GM12878 (cell line): ENCODE measurements at regions not wholly inside any gene's neighbourhood (a gene's known extent, or its start where the extent isn't known, plus 50 kb on each side); places are given as distances from the start of the nearest gene placed in this dataset.

Experiments used
- ATAC-seq: fragments of 200-7000 bp; cut with Tn5 transposase; 3 replicates; pipeline ENCODE4 v1.9.1; 2020; ENCODE audit warnings: mild to moderate bottlenecking, moderate library complexity
- BruUV-seq: library from RNA; stranded (reverse); fragments of 400-500 nt; replicated peaks from 2 replicates; lab custom pipeline; 2021; lab: Mats Ljungman, UMichigan
- CTCF ChIA-PET: fragments of 300-600 bp; sonication (Branson Sonifier 250); formaldehyde crosslinking; extraction: SDS; loops from one replicate; lab custom pipeline; 2021; ENCODE audit warnings: inconsistent platforms; lab: Yijun Ruan, JAX
- POLR2A ChIA-PET: fragments of 350-600 bp; formaldehyde crosslinking; extraction: SDS; loops from one replicate; lab custom pipeline; 2021; ENCODE audit warnings: inconsistent platforms; lab: Charles Lee
- RAD21 ChIA-PET: fragments of 300-600 bp; sonication (Branson Sonifier 250); formaldehyde crosslinking; loops from one replicate; lab custom pipeline; 2023; ENCODE audit warnings: antibody characterized with exemption; ENCODE audit not compliant: unreplicated experiment; lab: Charles Lee
- SMC1A ChIA-PET: fragments of 300-600 bp; sonication (Branson Sonifier 250); formaldehyde crosslinking; loops from one replicate; lab custom pipeline; 2023; ENCODE audit not compliant: unreplicated experiment, uncharacterized antibody; lab: Charles Lee
- DNase-seq: peaks from one replicate; pipeline ENCODE4 v3.0.0-alpha.2; 2011; ENCODE audit warnings: low read depth, low spot score
- FAIRE-seq: peaks from 3 replicates; lab custom pipeline; 2011; peaks lifted over from hg19 to GRCh38; lab: Jason Lieb, UNC
- H2AFZ ChIP-seq: 2 replicates; pipeline ENCODE4 v1.6.0; 2011; ENCODE audit warnings: low read depth, low read length, control low read depth; ENCODE audit not compliant: control insufficient read depth
- H3K27ac ChIP-seq: 2 replicates; pipeline ENCODE4 v1.5.1; 2011; ENCODE audit warnings: control low read depth; ENCODE audit not compliant: control insufficient read depth, insufficient read depth
- H3K27me3 ChIP-seq, 2 experiments: replicated peaks in 1 of 2; 2 replicates each; pipeline versions ENCODE4 v1.6.0 to v1.6.1; 2011; ENCODE audit warnings: low read length in 1 of 2; ENCODE audit not compliant: control insufficient read depth in 2 of 2, insufficient read depth in 2 of 2
- H3K36me3 ChIP-seq, 2 experiments: 2 replicates each; pipeline ENCODE4 v1.5.1; 2011; ENCODE audit warnings: low read length in 1 of 2; ENCODE audit not compliant: control insufficient read depth in 2 of 2, insufficient read depth in 2 of 2
- H3K4me1 ChIP-seq: 2 replicates; pipeline ENCODE4 v1.6.1; 2011; ENCODE audit warnings: mild to moderate bottlenecking, low read length, moderate library complexity, mixed read lengths; ENCODE audit not compliant: control insufficient read depth, insufficient read depth
- H3K4me2 ChIP-seq: 2 replicates; pipeline ENCODE4 v1.6.0; 2011; ENCODE audit warnings: control low read depth; ENCODE audit not compliant: control insufficient read depth, insufficient read depth
- H3K4me3 ChIP-seq: fragments of 200-600 bp; sonication (generic); 2 replicates; pipeline ENCODE4 v1.5.1; 2016
- H3K79me2 ChIP-seq: 2 replicates; pipeline ENCODE4 v1.6.0; 2011; ENCODE audit warnings: low read length; ENCODE audit not compliant: control insufficient read depth, insufficient read depth
- H3K9ac ChIP-seq: 2 replicates; pipeline ENCODE4 v1.8.0; 2011; ENCODE audit warnings: low read length, control low read depth, mixed read lengths; ENCODE audit not compliant: control insufficient read depth, insufficient read depth
- H3K9me3 ChIP-seq: replicated peaks from 3 replicates; pipeline ENCODE4 v1.5.1; 2011; ENCODE audit warnings: mild to moderate bottlenecking, low read length; ENCODE audit not compliant: control insufficient read depth, insufficient read depth
- H4K20me1 ChIP-seq: 2 replicates; pipeline ENCODE4 v1.6.0; 2011; ENCODE audit not compliant: control insufficient read depth, insufficient read depth
- CBFB ChIP-seq: IDR thresholded peaks from 2 replicates; pipeline ENCODE4 v1.6.1; 2016; ENCODE audit warnings: antibody characterized with exemption, low read depth
- CHD2 ChIP-seq: IDR thresholded peaks from 2 replicates; pipeline ENCODE4 v1.6.1; 2011; ENCODE audit warnings: low read depth, low read length, improper control_type of control experiment, borderline replicate concordance
- CREM ChIP-seq: IDR thresholded peaks from 2 replicates; pipeline ENCODE4 v1.6.1; 2014; ENCODE audit warnings: antibody characterized with exemption, low read depth
- EP300 ChIP-seq, 2 experiments: fragments of 150-350 bp in 1 of 2; IDR thresholded peaks; 2 replicates each; pipeline ENCODE4 v1.6.1; 2011 to 2012; ENCODE audit warnings: low read depth in 2 of 2, low read length in 2 of 2, borderline replicate concordance in 1 of 2, improper control_type of control experiment in 1 of 2, inconsistent platforms in 1 of 2; ENCODE audit not compliant: control insufficient read depth in 1 of 2
- IKZF2 ChIP-seq, 2 experiments: fragments of 450-650 bp; IDR thresholded peaks; 2 replicates each; pipeline ENCODE4 v1.6.1; 2017; ENCODE audit warnings: mild to moderate bottlenecking in 2 of 2, moderate library complexity in 2 of 2
- NFYA ChIP-seq: IDR thresholded peaks from 2 replicates; pipeline ENCODE4 v1.6.1; 2011; ENCODE audit warnings: low read depth, mild to moderate bottlenecking, low read length, improper control_type of control experiment, borderline replicate concordance
- SREBF1 ChIP-seq: IDR thresholded peaks from 2 replicates; pipeline ENCODE4 v1.6.1; 2012; ENCODE audit warnings: mild to moderate bottlenecking, low read length
- TBL1XR1 ChIP-seq: IDR thresholded peaks from 2 replicates; pipeline ENCODE4 v1.6.1; 2012; ENCODE audit warnings: low read depth, low read length, improper control_type of control experiment
- WGBS: methylation state at CpG from one replicate; pipeline ENCODE4 v1.1.6; 2016; ENCODE audit warnings: low lambda C conversion rate; ENCODE audit not compliant: insufficient replicate concordance, insufficient coverage; ENCODE audit errors: missing lambda C conversion rate; 5-methylcytosine and 5-hydroxymethylcytosine counted together
- in situ Hi-C: fragments of 300-500 bp; cut with MboI; formaldehyde crosslinking; loops from 9 replicates; pipeline ENCODE4 v1.14.3; 2018; ENCODE audit warnings: mixed read lengths
- intact Hi-C: fragments of 100-400 bp; cut with micrococcal nuclease; formaldehyde crosslinking; loops from one replicate; pipeline ENCODE4 v1.14.2; 2022; ENCODE audit not compliant: unreplicated experiment
- TF ChIP-seq, protein P1 (sequence below): fragments of 450-650 bp; formaldehyde crosslinking; IDR thresholded peaks from 2 replicates; pipeline ENCODE4 v1.4.0; 2022; ENCODE audit warnings: mild to moderate bottlenecking, moderate library complexity
- TF ChIP-seq, protein P2 (sequence below): fragments of 450-650 bp; conservative IDR thresholded peaks from 2 replicates; pipeline ENCODE4 v1.6.1; 2017; ENCODE audit warnings: mild to moderate bottlenecking, moderate library complexity
- TF ChIP-seq, protein P3 (sequence below): fragments of 450-650 bp; IDR thresholded peaks from 2 replicates; pipeline ENCODE4 v1.6.1; 2017; ENCODE audit warnings: borderline replicate concordance
- TF ChIP-seq, protein P4 (sequence below): fragments of 450-650 bp; formaldehyde crosslinking; IDR thresholded peaks from 2 replicates; pipeline ENCODE4 v1.5.0; 2022; ENCODE audit warnings: mild to moderate bottlenecking, missing genetic modification characterization

DNA sequence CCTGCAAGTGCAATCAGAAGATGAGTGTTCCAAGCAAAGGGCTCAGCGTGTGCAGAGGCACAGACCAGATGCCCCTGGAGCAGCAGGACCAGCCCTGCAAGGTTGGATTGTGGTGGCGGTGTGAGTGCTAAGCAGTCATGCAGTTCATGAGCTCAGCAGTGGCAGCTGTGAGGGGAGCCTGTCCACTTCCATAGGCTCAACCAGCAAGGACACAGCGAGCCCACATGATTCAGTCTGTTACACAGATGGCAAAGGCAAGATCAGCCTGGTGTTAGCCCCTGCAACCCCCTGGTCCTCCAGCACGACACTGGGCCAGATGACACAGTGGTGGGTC, 95.9 kb upstream of the PRR23E start (continued):
- TF ChIP-seq, protein P1, sequence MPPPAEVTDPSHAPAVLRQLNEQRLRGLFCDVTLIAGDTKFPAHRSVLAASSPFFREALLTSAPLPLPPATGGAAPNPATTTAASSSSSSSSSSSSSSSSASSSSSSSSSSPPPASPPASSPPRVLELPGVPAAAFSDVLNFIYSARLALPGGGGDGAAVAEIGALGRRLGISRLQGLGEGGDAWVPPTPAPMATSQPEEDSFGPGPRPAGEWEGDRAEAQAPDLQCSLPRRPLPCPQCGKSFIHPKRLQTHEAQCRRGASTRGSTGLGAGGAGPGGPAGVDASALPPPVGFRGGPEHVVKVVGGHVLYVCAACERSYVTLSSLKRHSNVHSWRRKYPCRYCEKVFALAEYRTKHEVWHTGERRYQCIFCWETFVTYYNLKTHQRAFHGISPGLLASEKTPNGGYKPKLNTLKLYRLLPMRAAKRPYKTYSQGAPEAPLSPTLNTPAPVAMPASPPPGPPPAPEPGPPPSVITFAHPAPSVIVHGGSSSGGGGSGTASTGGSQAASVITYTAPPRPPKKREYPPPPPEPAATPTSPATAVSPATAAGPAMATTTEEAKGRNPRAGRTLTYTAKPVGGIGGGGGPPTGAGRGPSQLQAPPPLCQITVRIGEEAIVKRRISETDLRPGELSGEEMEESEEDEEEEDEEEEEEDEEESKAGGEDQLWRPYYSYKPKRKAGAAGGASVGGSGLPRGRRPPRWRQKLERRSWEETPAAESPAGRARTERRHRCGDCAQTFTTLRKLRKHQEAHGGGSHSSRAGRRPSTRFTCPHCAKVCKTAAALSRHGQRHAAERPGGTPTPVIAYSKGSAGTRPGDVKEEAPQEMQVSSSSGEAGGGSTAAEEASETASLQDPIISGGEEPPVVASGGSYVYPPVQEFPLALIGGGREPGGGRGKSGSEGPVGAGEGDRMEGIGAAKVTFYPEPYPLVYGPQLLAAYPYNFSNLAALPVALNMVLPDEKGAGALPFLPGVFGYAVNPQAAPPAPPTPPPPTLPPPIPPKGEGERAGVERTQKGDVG (CRISPR knock-in tag) = no peak
- no peak for TF ChIP-seq SREBF1
- TF ChIP-seq EP300 (IDR thresholded peaks at IDR 0.05; ENCODE audit: borderline replicate concordance in 1 of 2, control insufficient read depth in 1 of 2, low read depth in 2 of 2, low read length in 2 of 2) = no peak

DNA sequence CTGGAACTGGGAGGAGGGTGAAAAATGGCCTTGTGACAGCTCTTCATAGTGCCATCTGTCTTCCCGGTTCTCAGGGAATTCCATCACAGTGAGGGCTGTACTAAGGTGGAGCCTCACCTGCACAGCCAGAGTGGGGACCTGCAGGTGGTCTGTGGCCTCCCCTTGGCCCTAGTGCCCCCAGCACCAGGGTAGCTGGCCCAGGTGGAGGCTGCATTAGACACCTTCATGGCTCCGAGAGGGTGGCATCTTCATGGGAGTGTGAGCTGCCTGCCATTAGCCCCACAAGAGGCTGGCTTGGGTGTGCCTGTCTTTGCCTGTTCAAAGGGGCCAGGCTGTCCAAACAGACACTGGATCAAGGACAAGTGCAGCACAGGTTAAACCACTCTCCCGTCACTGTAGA, 95.5 kb upstream of the PRR23E start:
- ChIA-PET POLR2A (no interaction called here), CTCF (no interaction called here), SMC1A (no interaction called here), RAD21 (no interaction called here)
- peaks cover 0 to 1% of the 10 kb centered on the region in 2 experiments; a peak in 2 of 4 replicates for H3K27me3 ChIP-seq
- no peak for ATAC-seq
- no peak overlapping the region for H3K4me2 ChIP-seq
- no peaks in the 10 kb centered on the region for H3K4me1 ChIP-seq
- no peaks in the 10 kb centered on the region for H3K36me3 ChIP-seq
- no peaks in the 10 kb centered on the region for H4K20me1 ChIP-seq
- intact Hi-C loops (no loop called here), in situ Hi-C loops (no loop called here)
- DNase-seq = no peak
- H3K4me3 ChIP-seq = no peak overlapping the region
- WGBS = 12% methylated on average over 3 of the region's 3 CpGs
- no TSS peak for BruUV-seq
- no peak overlapping the region for H3K9ac ChIP-seq
- no peak overlapping the region for H2AFZ ChIP-seq
- H3K79me2 ChIP-seq = no peaks in the 10 kb centered on the region
- no peak overlapping the region for H3K27ac ChIP-seq
- H3K9me3 ChIP-seq = no peaks in the 10 kb centered on the region
- FAIRE-seq = no peak
- TF ChIP-seq, protein P2, sequence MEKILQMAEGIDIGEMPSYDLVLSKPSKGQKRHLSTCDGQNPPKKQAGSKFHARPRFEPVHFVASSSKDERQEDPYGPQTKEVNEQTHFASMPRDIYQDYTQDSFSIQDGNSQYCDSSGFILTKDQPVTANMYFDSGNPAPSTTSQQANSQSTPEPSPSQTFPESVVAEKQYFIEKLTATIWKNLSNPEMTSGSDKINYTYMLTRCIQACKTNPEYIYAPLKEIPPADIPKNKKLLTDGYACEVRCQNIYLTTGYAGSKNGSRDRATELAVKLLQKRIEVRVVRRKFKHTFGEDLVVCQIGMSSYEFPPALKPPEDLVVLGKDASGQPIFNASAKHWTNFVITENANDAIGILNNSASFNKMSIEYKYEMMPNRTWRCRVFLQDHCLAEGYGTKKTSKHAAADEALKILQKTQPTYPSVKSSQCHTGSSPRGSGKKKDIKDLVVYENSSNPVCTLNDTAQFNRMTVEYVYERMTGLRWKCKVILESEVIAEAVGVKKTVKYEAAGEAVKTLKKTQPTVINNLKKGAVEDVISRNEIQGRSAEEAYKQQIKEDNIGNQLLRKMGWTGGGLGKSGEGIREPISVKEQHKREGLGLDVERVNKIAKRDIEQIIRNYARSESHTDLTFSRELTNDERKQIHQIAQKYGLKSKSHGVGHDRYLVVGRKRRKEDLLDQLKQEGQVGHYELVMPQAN = no peak
- TF ChIP-seq, protein P3, sequence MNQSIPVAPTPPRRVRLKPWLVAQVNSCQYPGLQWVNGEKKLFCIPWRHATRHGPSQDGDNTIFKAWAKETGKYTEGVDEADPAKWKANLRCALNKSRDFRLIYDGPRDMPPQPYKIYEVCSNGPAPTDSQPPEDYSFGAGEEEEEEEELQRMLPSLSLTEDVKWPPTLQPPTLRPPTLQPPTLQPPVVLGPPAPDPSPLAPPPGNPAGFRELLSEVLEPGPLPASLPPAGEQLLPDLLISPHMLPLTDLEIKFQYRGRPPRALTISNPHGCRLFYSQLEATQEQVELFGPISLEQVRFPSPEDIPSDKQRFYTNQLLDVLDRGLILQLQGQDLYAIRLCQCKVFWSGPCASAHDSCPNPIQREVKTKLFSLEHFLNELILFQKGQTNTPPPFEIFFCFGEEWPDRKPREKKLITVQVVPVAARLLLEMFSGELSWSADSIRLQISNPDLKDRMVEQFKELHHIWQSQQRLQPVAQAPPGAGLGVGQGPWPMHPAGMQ = no peak
- TF ChIP-seq CBFB = no peak
- no peak for TF ChIP-seq IKZF2 (IDR thresholded peaks at IDR 0.05)
- no peak for TF ChIP-seq CREM
- TF ChIP-seq, protein P4, sequence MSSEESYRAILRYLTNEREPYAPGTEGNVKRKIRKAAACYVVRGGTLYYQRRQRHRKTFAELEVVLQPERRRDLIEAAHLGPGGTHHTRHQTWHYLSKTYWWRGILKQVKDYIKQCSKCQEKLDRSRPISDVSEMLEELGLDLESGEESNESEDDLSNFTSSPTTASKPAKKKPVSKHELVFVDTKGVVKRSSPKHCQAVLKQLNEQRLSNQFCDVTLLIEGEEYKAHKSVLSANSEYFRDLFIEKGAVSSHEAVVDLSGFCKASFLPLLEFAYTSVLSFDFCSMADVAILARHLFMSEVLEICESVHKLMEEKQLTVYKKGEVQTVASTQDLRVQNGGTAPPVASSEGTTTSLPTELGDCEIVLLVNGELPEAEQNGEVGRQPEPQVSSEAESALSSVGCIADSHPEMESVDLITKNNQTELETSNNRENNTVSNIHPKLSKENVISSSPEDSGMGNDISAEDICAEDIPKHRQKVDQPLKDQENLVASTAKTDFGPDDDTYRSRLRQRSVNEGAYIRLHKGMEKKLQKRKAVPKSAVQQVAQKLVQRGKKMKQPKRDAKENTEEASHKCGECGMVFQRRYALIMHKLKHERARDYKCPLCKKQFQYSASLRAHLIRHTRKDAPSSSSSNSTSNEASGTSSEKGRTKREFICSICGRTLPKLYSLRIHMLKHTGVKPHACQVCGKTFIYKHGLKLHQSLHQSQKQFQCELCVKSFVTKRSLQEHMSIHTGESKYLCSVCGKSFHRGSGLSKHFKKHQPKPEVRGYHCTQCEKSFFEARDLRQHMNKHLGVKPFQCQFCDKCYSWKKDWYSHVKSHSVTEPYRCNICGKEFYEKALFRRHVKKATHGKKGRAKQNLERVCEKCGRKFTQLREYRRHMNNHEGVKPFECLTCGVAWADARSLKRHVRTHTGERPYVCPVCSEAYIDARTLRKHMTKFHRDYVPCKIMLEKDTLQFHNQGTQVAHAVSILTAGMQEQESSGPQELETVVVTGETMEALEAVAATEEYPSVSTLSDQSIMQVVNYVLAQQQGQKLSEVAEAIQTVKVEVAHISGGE (CRISPR knock-in tag) = no peak
- no peak for TF ChIP-seq NFYA
- no peak for TF ChIP-seq CHD2
- no peak for TF ChIP-seq TBL1XR1
